GM19238 (cell line): ENCODE measurements at regions not wholly inside any gene's neighbourhood (a gene's known extent, or its start where the extent isn't known, plus 50 kb on each side); places are given as distances from the start of the nearest gene placed in this dataset.
A peak's percentile ranks its signal among the peaks of the same experiment; 100 is the strongest.

Experiments
- DNase-seq: peaks from one replicate; pipeline ENCODE4 v3.0.0; 2011; ENCODE audit warnings: low spot score; ENCODE audit not compliant: insufficient read length

DNA sequence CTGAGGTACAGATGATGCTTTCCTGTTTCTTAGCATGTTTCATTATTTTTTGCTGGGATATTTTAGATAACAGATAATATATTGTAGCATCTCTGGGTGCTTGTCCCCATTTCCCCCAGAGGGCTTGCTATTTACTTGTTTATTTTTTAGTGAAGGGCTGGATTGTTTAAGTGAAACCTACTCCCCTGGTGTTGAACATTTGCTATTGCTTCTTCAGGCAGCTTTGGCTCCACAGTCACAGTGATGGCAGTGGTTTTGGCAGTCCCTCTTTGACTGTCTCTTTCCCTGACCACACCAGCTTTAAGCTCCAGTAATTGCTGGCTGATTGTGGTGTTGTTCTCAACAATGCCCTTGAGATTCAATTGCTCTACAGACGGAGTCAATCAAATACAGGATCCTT is 128.9 kb downstream of the KLF13 start:
- DNase-seq, result no peak

DNA sequence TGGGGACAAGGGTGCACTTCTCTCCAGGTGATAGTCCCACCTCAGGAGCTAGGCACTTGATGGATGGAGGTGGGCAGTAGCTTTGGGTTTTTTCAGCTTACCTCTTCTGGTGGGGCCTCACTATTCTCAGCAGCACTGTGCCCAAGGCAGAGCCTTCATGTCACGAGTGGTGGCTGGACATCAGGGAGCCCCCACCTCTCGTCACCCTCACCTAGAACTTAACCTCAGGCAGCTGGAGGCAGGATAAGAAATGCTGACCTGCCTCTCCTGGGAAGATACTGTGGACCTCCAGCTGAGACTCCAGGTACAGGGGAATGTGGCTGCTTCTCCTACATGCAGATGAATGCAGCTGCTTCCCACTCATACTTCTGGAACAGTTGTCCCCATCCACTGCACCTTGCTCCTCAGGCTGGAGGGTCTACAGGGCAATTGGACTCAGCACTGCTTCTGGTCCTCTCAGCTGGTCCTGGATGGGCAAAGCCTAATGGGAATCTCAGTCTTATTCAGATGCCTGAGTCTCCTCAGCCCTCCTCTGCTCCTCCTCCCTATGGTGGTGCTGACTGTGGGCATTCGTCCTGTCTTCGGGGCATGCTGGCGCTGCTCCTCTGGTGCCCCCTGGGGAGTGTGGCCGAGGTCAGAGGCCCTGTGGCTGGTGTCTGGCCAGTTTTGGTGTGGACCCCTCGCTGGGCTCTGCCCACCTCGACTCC is 129.9 kb downstream of the KLF13 start:
- DNase-seq, result no peak

DNA sequence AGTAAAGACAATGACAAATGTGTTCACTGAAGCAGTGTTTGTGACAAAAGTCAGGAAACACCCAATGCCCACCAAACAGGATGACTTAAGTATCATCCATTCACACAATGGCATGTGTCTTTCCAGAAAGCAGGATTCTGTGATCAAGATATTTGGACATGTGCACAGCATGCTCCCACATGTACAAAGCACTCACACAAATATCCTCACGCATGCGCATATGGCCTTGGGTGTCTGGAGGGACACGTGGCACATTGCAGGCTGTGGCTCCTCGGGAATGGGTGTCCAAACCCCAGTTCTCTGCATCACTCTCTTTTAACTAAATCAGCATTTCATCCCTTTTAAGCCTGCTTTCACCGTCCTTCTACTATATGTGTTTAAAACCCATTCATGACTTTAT is 130.5 kb downstream of the KLF13 start:
- no peak for DNase-seq

DNA sequence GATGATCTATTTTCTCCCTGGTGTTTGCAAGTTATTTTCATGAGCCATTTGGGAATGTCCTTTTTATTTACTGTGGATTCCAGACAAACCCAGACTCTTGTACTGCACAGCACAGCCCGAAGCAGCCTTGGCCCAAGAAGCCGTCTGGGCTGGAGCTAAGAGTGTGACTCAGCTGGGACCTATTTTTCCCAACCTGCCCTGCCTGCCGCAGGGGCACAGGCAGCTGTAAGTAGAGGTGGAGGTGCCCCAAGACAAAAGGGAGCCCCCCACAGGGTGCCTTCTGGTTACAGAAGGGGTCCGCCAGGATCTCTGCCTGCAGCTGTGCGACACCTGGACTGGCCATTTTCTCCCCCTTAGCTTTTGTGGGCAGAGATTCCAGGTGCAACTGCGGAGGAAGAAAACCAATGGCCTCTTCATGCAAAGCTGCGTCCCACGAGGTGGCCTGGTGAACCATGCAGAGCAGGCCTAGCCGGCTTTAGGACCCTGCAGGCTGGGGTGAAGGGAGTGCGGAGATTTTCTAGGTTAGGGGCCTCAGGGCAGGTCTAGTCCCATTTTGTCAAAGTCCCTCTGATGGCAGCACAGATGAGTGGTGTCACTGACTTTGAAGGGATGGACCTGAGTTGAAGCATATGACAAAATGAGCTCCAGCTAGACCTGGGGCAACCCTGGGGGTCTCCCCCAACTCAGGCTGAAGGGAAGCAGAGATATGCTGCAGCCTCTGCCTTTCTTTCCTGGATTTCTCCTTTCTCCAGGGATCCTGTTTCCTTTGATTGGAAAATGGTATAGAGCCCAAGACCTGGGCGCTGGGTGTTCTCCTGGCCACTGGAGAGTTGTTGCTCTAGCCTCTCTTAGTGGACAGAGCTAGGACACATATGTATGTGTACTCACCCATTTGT is 131.2 kb downstream of the KLF13 start:
- no peak for DNase-seq

DNA sequence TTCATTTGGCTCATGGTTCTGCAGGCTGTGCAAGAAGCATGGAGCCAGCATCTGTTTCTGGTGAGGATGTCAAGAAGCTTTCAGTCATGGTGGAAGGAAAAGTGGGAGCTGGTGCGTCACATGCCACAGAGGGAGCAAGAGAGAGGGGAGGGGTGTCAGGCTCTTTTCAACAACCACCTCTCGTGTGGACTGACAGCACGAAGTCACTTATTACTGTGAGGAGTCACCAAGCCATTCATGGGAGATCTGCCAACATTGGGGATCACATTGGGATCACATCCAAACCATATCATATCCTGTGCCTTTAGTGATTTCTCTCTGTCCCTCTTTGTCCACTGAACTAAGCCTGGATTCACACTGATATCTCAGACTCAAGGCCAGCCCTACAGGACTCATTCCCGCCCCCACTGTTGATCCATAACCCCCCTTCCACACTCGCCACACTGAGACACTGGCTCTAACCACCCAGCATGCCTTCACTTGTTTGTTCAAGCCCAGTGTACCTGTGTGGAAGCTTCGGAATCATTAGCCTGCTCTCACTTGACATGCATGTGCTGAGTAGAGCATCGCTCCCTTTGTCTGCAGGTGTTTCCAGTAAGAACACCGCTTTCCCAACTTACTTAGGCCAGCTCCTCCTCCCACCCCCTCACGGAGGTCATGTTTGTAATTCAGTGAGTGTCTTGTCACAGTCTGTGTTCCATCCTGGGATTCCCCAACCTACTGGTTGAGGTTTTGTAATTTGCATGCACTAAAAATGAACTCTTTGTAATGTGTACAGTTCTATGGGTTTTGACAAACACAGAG is 132.2 kb downstream of the KLF13 start:
- peak; percentile 48 for DNase-seq

DNA sequence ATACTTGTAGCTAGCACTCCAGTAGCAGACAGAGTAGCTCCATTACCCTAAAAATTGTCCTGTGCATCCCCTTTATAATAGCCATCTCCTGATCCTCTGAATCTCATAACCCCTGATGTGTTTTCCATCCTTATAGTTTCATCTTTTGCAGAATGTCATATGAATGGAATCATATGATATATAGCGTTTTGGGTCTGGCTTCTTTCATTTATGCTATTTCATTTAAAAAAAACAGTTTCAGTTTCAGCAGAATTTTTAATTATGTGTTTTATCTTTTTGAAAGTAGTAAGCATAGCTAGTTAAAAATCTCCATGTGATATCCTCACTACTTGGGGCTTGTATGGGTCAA is 132.7 kb downstream of the KLF13 start:
- DNase-seq, result no peak

DNA sequence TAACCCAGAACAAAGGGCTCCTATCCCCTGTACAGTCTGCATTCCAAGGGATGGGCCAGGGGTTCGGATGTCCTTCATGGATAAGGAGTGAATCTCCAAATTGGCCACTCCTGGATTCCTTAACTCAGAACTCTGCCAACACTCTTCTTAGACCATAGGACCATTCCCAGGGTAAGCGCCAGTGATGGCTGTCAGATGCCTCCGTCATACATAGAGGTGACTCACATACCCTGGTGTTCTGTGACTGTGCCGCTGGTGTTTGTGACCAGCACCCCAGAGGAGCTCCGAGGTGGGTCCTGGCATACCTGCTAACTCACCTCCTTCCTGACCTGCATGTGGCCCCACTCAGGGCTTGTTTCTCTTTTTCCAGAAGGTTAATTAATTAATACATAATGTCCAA is 134.7 kb downstream of the KLF13 start:
- DNase-seq, result no peak

DNA sequence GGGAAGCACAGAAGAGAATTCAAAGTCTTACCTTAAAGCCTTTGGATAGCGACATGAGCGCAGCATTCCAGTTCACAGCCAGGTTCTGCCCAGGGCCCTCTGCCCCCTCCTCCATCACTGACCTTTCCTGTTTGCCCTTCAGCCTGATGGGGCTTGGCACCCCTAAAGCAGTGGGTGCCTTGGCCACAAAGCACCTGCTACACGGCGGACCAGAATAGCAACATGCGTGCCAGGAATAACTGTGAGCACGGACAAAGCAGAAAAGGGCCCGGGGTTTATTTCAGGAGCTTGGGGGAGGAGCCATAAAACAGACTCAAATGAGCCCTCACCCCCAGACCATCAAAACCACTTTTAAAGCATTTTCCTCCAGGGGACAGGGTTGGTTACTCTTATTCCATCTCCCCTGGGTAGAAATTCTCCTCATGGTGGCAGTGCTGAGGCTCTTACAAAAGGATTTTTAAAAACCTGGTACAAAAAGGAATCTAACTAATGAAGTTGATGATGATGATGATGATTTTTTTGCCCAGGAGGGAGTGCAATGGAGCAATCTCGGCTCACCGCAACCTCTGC is 135.4 kb downstream of the KLF13 start:
- no peak for DNase-seq

DNA sequence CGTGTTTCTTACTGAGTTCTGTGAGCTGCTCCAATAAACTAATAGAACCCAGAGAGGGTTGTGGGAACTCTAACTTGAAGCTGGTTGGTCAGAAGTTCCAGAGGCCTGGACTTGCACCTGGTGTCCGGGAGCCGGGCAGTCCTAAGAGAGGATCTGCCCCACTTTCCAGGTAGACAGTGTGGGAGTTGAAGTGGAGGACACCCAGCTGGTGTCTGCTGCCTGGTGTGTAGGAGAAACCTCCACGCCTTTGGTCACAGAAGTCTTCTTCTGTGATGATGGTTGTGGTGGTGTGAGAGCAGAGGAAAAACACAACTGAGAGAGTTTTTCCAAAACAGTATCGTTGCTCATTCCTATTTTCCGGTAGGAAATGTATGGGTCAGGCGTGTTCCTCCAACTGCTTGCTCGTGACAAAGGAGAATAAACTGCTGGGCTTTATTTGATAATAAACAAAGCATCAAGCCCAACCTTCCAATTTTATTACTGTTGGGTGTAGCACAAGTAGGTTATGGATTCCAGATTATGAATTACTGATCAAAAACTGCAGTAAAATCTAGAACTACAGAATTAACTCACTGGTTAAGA is 137.0 kb downstream of the KLF13 start:
- DNase-seq, result no peak

DNA sequence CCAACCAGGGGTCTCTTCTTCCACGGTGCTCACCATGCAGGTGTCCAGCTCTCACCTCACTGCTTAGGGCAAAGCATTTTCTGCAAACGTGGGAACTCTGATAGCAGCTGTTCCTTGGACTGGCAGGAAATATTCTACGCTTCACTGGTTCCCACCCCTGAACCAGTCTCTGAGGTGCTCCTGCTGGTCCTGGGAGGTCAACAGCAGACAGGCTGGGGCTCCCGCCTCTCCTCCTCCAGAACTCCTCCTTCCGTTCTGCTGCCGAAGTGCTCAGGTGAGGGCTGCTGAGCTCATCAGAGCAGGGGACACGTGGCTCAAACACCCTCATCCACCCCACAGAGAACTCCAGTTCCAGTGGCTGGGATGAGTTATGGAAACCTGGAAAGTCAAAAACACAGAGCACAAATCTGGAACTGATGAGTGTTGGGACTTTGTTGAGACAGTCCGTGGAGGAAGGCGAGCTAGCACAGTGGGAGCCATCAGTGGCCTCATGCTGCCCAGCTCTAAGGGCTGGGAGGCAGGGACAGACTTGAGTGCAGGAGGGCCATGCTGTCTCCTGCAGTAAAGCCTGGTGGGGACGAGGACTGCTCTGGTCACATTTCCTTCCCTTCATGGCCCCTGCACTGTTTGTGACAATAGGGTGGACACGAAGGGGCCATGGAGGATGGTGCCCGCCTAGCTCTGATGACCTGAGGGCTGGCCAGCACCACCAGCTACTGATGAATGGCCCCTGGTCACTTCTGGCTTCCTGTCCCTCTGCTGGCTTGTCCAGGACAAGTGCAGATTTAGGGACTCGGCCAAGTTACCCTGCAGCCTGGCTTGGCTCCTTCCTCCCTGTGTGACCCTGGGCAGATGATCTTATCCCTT is 137.8 kb downstream of the KLF13 start:
- DNase-seq, result no peak

DNA sequence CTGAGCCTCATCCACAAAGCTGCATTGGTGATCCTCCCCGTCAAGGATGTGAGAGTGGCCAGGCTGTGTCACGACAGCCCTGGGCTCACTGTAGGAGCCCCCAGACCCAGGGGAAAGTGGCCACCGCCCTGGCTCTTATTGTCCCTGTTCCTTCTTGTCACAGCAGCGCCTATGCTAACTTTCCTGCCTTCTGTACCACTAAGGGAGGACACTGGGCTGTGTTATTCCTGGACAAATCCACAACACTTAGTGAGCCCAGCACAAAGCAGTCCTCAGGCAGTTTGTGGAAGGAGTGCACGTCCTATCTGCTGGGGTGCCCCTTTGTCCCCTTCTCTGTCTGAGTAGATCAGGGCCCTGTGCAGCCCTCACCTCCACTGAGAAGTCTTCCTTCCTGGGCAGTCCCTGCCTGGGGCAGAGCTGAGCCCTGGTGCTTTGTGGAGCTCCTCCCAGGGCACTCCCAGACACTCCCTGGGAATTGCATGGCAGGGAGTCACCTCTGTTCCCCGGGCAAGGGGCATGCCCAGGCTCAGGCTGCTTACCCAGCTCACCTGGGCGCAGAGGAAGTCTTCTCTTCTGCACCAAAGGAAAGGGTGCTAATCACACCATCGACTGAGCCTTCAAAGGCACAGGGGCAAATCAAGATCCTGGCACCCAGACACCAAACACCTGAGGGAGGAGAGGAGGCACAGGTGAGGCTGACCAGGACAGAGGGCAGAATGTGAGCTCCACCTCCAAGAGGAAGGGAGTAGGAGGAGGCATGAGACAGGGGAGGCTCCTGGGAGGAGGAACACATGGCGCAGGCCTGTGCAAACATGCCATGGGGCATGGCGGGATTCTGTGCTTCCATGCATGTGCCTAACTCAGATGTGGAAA is 138.7 kb downstream of the KLF13 start:
- no peak for DNase-seq

DNA sequence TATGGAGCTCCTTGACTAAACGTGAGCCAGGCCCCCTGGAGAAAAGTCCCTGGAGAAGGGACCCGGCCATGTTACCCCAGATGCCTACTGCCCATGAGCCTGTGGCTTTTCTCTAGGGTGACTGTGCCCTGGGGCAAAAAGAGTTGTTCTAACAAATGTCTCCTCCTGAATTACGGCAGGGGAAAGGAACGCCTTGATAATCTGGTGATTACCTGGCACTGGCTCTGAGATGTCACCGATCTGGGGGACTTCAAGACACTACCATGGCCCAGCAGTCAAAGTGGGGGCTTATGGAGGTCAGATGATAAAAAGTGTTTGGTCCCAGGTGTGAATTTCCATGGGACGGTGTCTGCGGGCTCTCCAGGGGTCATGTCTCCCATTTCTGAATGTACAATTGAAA is 140.7 kb downstream of the KLF13 start:
- no peak for DNase-seq

DNA sequence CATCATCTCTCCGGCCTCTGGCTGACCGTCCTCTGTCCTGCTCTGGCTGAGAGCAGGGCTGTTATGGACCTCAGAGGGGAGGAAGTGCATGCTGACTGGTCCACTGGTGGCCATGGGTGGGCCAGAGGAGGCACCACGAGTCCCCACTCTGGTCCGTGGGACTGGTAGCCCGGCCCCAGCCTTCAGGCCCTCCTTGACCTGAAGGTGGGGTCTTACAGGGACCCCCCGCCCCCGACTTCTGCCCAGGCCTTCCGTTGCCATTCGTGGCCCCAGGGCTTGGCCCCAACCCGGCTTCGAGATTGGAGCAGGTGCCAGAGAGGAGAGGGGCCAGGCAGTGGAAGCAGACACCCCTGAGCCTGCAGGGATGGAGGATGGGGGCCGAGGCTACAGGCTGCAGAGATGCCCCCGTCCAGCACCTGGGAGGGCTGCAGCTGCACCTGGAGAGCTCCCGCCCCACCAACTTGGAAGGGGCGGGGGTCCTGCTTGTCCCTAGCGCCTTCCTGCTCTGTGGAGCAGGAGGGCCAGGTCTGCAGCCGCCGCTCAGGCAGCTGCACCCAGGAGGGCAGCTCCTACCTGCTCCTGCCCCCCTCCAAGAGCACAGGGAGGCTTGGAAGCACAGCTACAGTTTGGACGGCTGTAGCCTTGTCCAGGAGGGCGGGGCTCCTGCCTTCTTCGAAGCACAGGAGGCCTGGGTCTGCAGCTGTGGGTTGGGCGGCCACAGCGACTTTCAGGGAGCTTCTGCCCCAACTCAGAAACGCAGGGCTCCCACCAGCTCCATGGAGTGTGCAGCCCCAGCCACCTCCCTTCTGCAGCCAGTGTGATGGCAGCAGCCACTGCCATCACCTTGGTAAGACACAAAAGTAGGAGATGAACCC is 142.5 kb downstream of the KLF13 start:
- DNase-seq, result no peak

DNA sequence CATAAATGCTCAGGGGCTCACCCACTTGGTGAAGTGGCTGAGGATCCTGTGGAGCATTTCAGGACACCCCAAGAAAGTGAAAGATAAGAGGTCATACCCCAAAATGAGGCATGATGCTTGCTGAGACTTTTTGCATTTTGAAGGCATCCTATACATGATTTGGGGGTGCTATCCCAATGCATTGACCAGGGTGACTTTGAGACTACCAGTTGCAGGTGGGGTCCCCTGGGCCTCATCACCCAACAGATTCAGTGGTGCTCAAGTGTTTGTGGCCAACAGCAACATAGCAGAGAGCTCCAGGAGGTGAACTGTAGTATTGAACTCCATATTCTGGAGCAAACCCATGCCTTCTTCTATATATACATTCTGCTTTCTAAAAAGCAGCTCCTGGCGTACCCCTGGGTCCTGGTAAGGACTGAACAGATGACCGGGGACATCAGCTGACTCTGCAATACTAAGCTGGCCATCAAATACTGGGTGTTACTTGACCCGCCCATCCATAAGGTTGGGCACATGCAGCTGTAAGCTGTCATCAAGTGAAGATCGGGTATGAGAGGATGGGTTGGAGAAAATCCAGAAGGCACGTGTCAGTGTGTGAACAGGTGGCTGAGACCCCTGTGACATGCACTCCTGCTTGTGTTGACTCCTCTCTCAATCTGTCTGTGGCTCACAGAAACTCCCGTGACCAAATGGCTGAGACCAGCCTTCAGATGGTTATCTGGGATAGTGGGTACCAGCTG is 143.3 kb downstream of the KLF13 start:
- no peak for DNase-seq

DNA sequence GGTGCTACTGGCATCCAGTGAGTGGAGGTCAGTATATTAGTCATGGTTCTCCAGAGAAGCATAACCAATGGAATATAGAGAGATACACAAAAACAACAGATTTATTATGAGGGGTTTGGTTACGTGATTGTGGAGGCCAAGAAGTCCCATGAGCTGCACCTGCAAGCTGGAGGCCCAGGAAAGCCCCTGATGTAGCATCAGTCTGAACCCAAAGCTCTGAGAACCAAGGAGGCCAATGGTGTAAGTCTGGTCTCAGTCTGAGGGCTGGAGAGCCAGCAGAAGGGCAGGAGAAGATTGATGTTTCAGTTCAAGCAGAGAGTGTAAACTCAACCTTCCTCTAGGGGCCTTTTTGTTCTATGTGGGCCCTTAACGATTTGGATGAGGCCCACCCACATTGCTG is 144.1 kb downstream of the KLF13 start:
- no peak for DNase-seq

DNA sequence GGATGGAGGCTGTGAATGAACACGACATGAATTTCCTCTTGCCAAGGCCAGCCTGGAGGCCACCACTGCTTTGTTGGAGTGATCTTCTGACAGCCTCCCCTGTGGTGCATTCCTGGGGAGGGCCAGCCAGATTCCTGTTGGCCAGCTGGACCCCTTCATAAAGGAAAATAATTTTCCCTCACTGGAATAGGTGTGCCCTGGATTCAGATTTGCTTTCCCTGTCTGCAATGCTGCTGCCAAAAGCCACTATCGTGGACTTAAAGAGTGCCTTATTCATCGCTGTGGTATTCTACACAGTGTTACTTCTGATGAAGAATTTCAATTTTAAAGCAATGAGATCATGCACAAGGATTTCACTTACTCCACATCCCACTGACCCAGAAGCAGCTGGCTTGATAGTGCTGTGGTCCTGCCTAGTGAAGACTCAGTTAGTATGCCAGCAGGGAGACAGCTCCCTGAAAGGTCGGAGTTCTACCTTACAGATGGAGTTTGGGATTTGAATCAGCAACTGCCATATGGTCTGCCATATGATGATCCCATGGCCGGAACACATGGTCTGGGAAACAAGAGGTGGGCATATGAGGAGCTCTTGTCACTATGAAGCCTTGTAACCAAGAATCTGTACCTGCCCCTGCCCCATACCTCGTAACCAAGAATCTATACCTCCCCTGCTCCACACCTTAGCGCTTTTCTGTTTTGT is 145.2 kb downstream of the KLF13 start:
- no peak for DNase-seq
